Hepatic stellate cell (primary cell): ENCODE measurements at regions not wholly inside any gene's neighbourhood (a gene's known extent, or its start where the extent isn't known, plus 50 kb on each side); places are given as distances from the start of the nearest gene placed in this dataset.
"Not testable (repeated sequence)": the region's sequence is repeated elsewhere in the genome, so short reads cannot be mapped to it uniquely, and the experiment has no call there.

Experiments used
- DNase-seq: peaks from one replicate; pipeline ENCODE4 v3.0.0; 2011; ENCODE audit warnings: low spot score

- peak; percentile 10 for DNase-seq
Observed at GRCh38 chr2:118387509-118387908, 299.2 kb downstream of the INSIG2 start.

- DNase-seq, result peak; percentile 53
Observed at GRCh38 chr2:118386641-118387302, 298.5 kb downstream of the INSIG2 start.

DNA sequence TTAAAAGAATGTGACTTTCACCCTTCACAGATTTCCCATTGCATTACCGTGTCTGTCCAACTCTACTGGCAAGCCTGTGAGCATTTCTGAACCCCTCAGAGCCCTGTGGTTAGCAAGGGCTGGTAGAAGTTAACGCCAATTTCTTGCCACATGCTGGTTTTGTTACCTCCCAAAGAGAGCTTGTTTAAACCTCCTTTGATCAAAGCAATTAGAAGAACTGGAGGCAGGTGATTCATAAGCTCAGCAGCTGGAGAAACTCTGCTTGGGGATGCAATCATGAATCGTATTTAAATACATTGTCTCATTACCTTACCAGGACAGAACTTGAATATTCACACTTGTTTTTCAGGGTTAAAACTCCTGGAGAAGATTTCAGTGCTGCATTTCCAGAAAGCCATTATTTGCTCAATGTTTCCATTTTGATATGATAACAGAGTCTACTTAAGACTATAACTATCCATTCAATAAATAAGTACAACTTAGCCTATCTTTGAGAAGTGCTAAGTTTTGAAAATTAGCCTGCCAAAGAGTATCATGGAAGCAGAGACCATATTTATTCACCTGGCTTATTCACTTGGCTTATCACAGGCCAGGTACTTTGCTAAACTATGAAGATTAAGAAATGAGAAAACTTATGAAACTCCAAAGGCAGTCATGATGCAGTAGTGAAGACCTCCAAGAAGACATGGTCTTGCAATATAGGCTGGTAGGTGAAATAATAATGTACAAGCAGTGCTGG lies 292.8 kb downstream of the INSIG2 start:
- no peak for DNase-seq

GRCh38 chr2:118375907-118376485 lies 287.7 kb downstream of the INSIG2 start:
- DNase-seq, result no peak

GRCh38 chr2:118374974-118375755 lies 286.9 kb downstream of the INSIG2 start:
- no peak for DNase-seq

- DNase-seq, result no peak
Observed at GRCh38 chr2:118372886-118373830, 284.9 kb downstream of the INSIG2 start.

GRCh38 chr2:118371515-118371914 lies 283.2 kb downstream of the INSIG2 start:
- DNase-seq, result peak; percentile 14

GRCh38 chr2:118369521-118369920 lies 281.2 kb downstream of the INSIG2 start:
- DNase-seq, result not testable (repeated sequence)

DNA sequence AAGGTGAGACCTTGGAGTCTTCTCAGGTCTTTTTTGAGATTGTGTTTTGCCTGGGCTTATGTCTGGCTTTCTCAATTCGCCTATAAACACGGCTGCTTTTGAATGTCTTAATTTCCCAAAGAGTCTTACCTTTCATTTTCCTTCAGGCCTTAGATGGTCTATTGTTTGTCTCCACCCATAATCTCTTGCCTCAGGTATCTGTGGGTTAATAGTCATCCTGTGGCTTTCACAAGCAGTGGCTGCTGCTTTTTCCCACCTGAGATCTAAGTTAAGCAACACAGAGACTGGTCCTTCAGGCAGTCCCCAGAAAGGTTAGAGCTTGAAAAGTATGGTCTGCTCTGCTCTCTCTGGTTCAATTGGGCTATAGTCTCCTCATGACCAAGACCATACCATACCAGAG lies 275.3 kb downstream of the INSIG2 start:
- DNase-seq, result no peak

DNA sequence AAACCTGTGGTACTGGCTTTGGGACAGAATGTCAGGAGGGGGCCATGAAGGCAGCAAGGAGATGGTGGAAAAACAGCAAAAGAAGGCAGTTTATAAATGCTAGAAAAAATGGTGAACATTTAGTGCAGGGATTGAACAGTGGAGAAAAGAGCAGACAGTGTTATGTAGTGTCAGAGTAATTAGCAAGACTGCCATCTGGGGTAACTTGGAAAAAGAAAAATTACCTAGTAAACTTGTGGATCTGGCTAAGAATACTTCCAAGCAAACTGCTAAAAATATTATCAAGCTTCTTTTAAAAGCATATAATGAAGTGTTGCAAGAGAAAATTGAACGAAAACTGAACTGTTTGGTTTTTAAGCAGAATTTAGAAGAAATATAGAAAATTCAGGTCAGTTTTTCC lies 267.8 kb downstream of the INSIG2 start:
- no peak for DNase-seq

DNA sequence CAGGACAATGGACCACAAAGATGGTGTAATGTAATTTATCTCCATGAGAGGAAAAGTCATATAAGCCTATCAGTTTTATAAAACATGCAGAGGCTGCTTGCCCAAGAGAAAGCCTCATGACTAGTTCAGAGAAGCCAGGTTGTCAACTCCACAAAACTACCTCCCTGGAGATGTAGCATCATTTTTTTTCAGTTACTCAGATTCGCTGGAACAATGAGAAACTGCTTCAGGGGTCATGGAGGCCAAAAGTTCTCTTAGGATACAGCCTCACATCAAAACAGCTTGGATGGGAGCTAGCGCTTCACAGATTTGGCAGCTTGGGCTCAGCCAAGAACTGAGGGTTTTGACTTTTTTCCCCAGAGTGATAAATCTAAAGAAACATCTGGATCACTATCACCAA lies 263.5 kb downstream of the INSIG2 start:
- DNase-seq, result no peak

GRCh38 chr2:118350621-118351020 lies 262.4 kb downstream of the INSIG2 start:
- no peak for DNase-seq

DNA sequence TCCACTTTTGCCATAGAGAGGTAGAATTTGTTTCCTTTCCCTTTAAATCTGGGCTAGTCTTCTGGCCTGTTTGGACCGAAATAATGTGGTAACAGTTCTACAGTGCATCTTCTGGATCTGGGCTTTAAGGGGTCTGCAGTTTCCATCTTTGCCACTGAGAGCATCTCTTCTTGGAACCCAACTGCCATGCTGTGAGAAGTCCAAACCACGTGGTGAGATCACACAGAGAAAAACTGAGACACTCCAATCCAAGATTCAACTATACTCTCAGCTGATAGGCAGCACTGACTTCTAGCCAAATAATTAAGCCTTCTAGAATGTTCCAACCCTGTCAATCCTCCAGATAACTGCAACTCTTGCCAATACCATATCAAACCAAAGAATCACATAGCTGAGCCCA lies 261.1 kb downstream of the INSIG2 start:
- no peak for DNase-seq

DNA sequence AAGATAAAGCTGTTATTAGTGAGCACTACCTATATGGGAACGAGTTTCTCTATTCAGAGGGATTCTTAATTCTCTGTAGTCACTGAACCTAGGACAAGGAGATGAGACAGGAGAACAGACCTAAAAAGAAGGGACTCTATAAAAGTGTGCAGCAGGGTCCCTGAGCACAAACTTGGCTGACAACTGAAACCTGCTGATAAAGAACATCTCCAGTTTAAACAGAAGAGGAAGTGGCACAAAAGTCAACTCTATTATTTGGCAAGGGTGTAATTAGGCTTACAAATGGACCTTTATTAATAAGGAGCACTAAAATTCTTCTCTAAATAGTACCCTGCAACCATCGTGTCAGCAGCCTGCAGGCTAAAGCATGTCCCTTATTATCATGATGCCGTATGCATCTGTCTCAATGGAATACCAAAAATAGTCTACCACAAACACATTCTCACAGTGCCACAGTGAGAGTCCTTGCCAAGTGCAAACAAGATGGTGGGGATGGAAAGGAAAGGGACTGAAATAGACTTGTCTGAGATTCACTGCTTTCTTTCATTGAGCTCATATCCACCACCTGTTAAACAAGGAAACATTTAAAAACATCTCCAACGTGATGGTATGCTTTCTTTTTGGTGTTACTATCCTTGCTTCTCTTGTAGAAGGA lies 260.2 kb downstream of the INSIG2 start:
- no peak for DNase-seq

DNA sequence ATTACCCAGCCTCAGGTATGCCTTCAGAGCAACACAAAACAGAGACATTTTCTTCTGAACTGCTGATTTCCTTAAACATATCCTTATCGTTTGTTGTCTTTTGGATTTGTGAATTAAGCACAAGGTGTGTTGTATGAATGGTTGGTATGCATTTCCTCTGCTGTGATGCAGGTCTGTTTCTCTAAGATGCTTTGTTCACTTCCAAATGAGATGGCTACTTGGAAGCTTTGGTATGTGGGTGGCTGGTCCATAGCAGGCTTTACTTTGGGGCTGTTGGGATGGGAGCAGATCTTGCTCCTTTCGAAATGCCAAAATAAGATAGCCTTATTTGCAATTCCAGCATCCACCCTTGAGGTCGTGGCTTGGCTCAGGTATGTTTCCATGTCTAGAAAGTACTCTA lies 257.2 kb downstream of the INSIG2 start:
- no peak for DNase-seq

GRCh38 chr2:118340103-118340502 lies 251.8 kb downstream of the INSIG2 start:
- DNase-seq, result no peak

- no peak for DNase-seq
Observed at GRCh38 chr2:118339386-118339785, 251.1 kb downstream of the INSIG2 start.

- no peak for DNase-seq
Observed at GRCh38 chr2:118333664-118334063, 245.4 kb downstream of the INSIG2 start.

GRCh38 chr2:118325321-118325955 lies 237.2 kb downstream of the INSIG2 start:
- no peak for DNase-seq

DNA sequence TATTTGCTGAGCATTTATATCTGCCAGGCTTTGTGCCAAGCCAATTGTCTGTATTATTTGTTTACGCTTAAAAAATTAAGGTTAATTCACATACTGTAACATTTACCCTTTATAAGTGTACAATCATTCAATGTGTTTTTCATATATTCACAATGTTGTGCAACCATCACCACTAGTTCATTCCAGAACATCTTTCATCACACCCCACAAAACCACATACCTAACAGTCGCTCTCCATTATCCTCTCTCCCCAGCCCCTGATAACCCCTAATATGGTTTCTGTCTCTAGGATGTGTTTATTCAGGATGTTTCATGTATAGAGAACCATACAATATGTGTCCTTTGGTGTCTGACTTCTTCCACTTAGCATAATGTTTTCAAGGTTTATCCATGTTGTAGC lies 234.1 kb downstream of the INSIG2 start:
- DNase-seq, result no peak
